ENCODE measurements at regions not wholly inside any gene's neighbourhood (a gene's known extent, or its start where the extent isn't known, plus 50 kb on each side); places are given as distances from the start of the nearest gene placed in this dataset.

DNA sequence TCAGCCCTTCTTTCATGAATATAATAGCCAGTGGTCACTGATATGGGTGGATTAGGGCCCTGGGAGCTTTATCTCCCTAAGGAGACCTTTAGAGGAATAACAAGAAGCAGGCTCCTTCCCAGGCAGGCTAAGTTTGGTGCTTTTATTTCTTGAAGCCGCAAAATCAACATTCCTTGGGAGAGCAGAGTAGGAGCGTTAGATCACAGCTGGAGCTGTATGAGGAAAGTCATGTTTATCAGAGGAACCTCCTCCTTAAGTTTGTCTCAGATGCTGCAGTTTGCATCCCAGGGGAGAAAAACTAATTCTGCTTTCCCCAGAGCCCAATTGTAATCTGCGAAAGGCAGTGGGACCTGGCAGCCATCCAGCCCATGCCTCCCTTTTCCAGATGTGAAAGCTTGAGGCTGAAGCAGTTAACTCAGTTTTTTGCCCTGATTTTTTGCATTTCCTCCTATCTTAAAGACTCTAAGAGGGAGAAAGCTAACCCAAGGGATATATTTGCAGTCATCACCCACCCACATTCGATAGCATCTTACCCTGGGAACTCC is 186.0 kb upstream of the FRMPD4 start:
- DNase-seq (ENCODE audit: low spot score): no peak

- no peak for DNase-seq (ENCODE audit: low spot score)
These were observed 184.7 kb upstream of the FRMPD4 start for GRCh38 chrX:11953615-11954014.

- no peak for DNase-seq (ENCODE audit: low spot score)
These were observed 184.1 kb upstream of the FRMPD4 start for GRCh38 chrX:11954176-11954575.

- no peak for DNase-seq (ENCODE audit: low spot score)
These were observed 178.2 kb upstream of the FRMPD4 start for GRCh38 chrX:11960031-11960430.

- no peak for DNase-seq (ENCODE audit: low spot score)
These were observed 172.8 kb upstream of the FRMPD4 start for GRCh38 chrX:11965436-11965835.

DNA sequence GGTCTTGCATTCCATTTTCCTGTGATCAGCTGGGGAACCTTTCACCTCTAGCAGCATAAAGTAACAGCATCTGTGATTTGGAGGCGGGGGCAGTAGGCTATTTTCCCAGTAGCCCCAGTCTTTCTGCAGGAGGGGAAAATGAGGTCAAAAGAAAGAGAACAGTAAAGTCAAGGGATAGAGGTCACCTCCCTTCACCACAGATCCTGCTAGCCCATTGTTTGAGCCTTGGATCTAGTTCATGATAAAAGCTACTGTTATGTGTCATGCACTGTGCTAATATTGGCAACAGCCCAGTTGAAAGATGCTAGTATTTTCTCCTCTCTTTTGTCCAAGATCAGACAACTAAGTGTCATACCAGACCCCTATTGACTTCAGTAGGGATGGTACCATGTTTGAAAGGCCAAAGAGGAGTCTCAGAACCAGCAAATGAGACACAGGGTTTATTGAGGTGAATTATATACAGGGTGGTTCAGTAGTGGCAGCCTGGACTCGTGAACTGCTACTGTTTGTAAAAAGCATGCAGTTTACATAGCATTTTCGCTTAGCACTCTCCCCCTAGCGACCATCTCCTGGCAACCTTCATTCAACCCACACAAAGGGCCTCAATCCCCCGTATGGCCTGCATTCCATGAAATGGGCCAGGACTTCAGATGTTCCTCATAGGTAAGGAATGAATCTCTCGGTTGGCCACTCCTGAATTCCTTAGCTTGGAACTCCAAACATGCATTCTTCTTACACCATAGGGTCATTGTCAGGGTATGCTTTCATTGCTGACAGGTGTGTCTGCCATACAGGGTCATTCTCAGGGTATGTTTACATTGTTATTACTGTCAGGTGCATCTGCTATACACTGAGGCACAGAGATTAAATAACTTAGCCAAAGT is 170.0 kb upstream of the FRMPD4 start:
- no peak for DNase-seq (ENCODE audit: low spot score)

DNA sequence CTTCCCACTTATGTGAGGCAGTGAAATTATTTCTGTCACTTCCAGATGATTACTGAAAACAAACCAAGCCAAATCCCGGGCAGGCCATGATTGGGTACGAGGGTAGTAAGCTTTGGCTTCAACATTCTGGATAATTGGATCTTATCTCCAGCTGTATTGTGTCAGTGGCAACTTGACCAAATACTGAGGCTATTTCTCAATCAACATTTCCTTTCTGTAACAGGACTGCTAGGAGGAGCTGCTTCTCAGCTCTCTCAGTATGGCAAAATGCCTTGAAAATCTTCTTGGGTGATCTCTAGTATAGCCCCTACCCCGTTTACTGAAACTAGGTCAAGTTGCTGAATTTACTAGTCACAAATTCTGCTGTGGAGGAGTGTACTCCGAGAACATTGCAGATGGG is 169.3 kb upstream of the FRMPD4 start:
- DNase-seq (ENCODE audit: low spot score): no peak

DNA sequence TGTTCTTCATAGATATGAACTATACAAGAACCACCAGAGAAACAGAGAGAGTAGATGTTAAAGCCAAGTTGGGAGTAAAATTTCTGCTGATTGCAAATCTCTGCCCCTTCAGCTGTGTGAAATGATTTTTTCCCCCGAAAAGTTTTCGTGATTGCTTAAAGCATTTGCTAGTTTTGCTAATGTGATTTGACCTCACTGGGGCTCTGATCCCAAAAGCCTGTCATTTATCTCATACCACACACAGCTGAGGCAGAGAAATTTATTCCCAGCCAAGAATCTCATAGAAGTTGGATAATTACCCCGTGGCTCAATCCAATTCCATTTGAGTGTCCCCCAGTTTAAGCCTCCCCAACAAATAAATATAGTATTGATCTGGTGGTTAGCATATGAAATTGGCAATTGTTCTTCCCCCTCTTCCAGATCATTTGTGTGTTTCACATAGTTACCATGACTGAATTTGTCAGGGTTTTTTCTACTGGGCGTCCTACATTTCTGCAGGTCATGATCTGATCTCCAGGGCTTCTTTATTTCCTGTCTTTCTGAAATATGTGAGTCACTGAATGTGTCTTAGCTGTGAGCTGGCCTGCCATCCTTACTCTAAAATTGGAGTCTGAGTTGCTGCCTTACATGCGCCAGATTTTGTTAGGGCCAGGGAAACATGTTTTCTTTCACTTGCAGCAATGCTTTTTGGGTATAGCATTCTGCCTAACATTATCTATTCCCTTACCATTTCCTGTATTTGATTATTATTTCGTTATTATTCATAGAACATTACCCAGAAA is 167.5 kb upstream of the FRMPD4 start:
- DNase-seq (ENCODE audit: low spot score): no peak

DNA sequence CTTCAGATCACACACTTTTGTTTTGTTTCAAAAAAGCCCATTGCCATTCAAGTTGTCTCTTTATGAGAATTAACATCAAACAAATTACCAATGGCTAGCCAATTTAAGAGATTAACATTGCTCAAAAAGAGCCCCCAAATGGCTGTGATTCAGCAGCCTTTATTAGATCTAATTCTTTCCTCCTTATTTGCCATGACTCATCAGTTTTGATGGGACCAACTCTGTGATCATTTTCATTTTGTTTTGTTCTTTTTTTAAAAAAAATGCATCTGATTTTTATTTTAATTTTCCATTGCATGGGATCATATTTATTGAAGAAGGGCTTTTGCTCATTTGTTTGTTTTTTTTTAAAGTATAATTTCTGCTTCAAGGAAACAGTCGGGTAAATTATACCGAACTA is 161.6 kb upstream of the FRMPD4 start:
- DNase-seq (ENCODE audit: low spot score): no peak

DNA sequence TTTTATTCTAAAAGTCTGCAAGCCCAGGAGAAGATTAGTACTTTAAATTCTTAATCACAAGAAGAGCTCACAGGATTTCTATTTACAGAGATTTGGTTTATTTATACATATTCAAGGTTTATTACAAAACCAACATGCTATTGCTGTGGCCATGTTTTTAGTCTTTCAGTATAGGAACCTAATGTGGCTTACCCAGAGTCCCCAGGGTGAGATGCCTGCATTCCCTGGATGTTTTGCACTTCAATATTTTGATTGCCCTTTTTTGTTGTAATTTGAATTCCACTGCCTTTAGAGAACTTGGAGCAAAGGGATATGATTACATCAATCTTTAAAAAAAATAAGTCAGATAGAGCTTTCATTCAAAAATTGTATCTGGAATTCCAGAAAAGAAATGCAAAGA is 146.0 kb upstream of the FRMPD4 start:
- no peak for DNase-seq (ENCODE audit: low spot score)

GRCh38 chrX:11995146-11995545 is 143.1 kb upstream of the FRMPD4 start:
- DNase-seq (ENCODE audit: low spot score): no peak

GRCh38 chrX:11996810-11997209 is 141.5 kb upstream of the FRMPD4 start:
- no peak for DNase-seq (ENCODE audit: low spot score)

DNA sequence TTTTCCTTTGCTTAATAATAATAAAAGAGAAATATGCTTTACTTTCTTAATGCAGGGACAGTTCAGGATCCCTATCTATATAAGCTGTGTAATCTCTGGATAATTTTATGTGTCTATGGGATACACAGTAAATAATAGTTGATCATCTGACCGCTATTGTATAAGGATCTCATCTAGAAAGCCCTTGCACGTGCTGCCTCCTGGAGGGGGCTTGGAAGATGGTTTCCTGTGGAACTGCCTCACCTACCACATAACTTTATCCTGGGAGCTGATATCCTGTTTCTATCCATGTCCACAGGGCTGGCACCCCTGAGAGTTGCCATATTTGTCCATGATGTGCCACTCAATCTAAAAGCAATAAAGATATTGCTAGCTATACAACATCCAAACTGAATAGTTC is 139.3 kb upstream of the FRMPD4 start:
- DNase-seq (ENCODE audit: low spot score): no peak

- DNase-seq (ENCODE audit: low spot score): no peak
These were observed 135.4 kb upstream of the FRMPD4 start for GRCh38 chrX:12002876-12003275.

GRCh38 chrX:12007881-12008280 is 130.4 kb upstream of the FRMPD4 start:
- DNase-seq (ENCODE audit: low spot score): no peak

- no peak for DNase-seq (ENCODE audit: low spot score)
These were observed 127.8 kb upstream of the FRMPD4 start for GRCh38 chrX:12010436-12010835.

DNA sequence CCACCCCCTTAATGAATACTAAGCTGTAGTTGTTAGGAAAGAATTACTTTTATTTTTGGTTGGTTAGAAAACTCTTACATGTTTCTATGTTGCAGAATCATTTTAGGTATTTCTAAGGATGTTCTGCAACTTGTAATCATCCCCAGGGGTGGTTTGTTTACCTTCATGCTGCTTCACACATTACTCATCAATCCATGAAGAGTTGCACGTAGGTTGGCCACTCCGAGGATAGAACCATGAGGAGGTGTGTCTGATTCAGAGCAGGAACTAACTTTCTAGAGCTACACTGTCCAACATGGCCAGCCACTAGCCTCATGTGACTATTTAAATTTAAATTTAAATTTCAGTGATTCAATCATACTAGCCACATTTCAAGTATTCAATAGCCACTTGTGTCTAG is 127.2 kb upstream of the FRMPD4 start:
- DNase-seq (ENCODE audit: low spot score): no peak

DNA sequence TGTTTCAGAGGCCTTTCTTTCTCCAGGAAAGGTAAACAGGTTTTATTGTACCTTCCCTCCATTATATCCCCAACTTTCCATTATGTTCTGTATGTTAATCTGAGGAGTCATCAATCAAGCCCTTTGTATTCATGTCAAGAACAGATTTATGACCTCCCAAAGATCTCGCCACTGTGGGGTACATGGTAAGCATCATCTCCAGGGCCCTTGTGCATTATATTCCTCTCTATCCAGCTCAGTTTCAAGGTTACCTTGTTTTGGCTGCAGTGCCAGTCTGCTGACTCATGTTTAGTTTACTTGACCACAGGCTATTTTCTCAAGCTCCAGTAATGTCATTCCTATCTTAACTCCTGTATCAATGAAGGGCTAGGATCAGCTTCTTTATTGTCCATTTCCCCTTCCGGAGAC is 125.1 kb upstream of the FRMPD4 start:
- no peak for DNase-seq (ENCODE audit: low spot score)

DNA sequence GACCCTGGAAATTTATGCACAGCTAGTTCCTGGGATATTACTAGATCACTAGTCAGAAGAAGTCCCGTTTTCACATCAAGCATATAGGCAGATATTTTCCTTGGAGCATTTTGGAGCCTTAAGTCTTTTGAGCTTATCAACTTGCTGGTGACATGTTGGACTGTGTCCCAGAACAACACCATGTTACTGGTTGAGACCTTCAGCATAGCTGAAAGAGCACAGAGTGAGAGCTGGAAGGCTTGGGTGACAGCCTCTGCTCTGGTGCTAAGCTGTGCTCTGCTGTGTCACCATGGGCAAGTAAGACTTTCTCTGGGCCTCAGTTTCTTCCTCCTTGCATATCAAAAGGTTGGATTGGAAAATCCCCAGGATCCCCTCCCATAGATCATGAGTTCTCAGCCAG is 116.6 kb upstream of the FRMPD4 start:
- DNase-seq (ENCODE audit: low spot score): no peak

GRCh38 chrX:12026481-12026880 is 111.8 kb upstream of the FRMPD4 start:
- no peak for DNase-seq (ENCODE audit: low spot score)

- no peak for DNase-seq (ENCODE audit: low spot score)
These were observed 106.2 kb upstream of the FRMPD4 start for GRCh38 chrX:12032082-12032481.

- DNase-seq (ENCODE audit: low spot score): no peak
These were observed 103.5 kb upstream of the FRMPD4 start for GRCh38 chrX:12034741-12035140.

GRCh38 chrX:12042615-12043014 is 95.7 kb upstream of the FRMPD4 start:
- no peak for DNase-seq (ENCODE audit: low spot score)
